Right lobe of liver (tissue), 6 donors: ENCODE measurements at regions not wholly inside any gene's neighbourhood (a gene's known extent, or its start where the extent isn't known, plus 50 kb on each side); places are given as distances from the start of the nearest gene placed in this dataset.

Experiments used
- ATAC-seq, 4 donors: fragments of 200-7000 bp; cut with Tn5 transposase; one replicate each; pipeline ENCODE4 v1.9.1; 2020; ENCODE audit warnings: mild to moderate bottlenecking in 4 of 4, moderate library complexity in 4 of 4
- DNase-seq, 3 donors: peaks; one replicate each; pipeline ENCODE4 v3.0.0-alpha.2; 2020
- H3K27ac ChIP-seq, 3 donors: fragments of 200-600 bp; one replicate each; pipeline ENCODE4 v1.8.0; 2022
- H3K27me3 ChIP-seq, 2 donors: fragments of 200-600 bp; one replicate each; pipeline ENCODE4 v1.8.0; 2022
- H3K36me3 ChIP-seq, 4 donors: fragments of 200-600 bp; sonication (generic) in 1 of 4; one replicate each; pipeline versions ENCODE4 v1.5.1 to v1.8.0; 2017 to 2022; ENCODE audit warnings: control low read depth in 1 of 4
- H3K4me1 ChIP-seq, 4 donors: fragments of 200-600 bp; sonication (generic) in 1 of 4; one replicate each; pipeline versions ENCODE4 v1.5.1 to v1.8.0; 2017 to 2022; ENCODE audit warnings: control low read depth in 1 of 4
- H3K4me3 ChIP-seq, 3 donors: fragments of 200-600 bp; one replicate each; pipeline ENCODE4 v1.8.0; 2022
- H3K9me3 ChIP-seq, 4 donors: fragments of 200-600 bp; sonication (generic) in 1 of 4; one replicate each; pipeline versions ENCODE4 v1.5.1 to v1.8.0; 2017 to 2022; ENCODE audit warnings: control low read depth in 1 of 4
- CTCF ChIP-seq, 4 donors: fragments of 200-600 bp in 3 of 4; fragments of 450-650 bp in 1 of 4; IDR thresholded peaks; one replicate each; pipeline versions ENCODE4 v1.5.1 to v1.8.0; 2016 to 2022; ENCODE audit warnings: antibody characterized with exemption in 4 of 4, mild to moderate bottlenecking in 2 of 4
- POLR2A ChIP-seq: fragments of 450-650 bp; IDR thresholded peaks from one replicate; pipeline ENCODE4 v1.6.1; 2017; ENCODE audit warnings: antibody characterized with exemption, mild to moderate bottlenecking
- WGBS: methylation state at CpG from one replicate; pipeline ENCODE4 v1.1.6; 2018; ENCODE audit warnings: low coverage, low lambda C conversion rate; ENCODE audit not compliant: insufficient coverage; ENCODE audit errors: missing lambda C conversion rate; 5-methylcytosine and 5-hydroxymethylcytosine counted together
- intact Hi-C, 2 donors: fragments of 100-400 bp; cut with DNase I; formaldehyde crosslinking; loops; one replicate each; pipeline versions ENCODE4 v1.11.2 to v1.14.1; 2022
- donor health status: DM: no; HTN: yes; CAD: no.
- donor health status: DM: no; HTN: no; CAD: no.
- donor health status: DM: no; HTN: no; CAD: no.
- donor health status: DM: no; HTN: yes; CAD: no.
- donor health status: DM: no; HTN: yes; CAD: no.

GRCh38 chr9:80968611-80969010 is 720.7 kb downstream of the TLE1 start:
- H3K27ac ChIP-seq: no peak overlapping the region
- H3K9me3 ChIP-seq: no peaks in the 10 kb centered on the region
- no peaks in the 10 kb centered on the region for H3K4me1 ChIP-seq
- DNase-seq (no peak), ATAC-seq (no peak)
- H3K36me3 ChIP-seq: no peaks in the 10 kb centered on the region
- intact Hi-C loops: no loop called here
- 78% methylated on average over 1 of the region's 1 CpG for WGBS
- TF ChIP-seq POLR2A (no peak), CTCF (IDR thresholded peaks at IDR 0.05) (no peak)
- H3K27me3 ChIP-seq: no peaks in the 10 kb centered on the region
- H3K4me3 ChIP-seq: no peak overlapping the region

GRCh38 chr9:80964914-80965313 is 724.4 kb downstream of the TLE1 start:
- DNase-seq (no peak), ATAC-seq (no peak)
- no peak for TF ChIP-seq POLR2A
- TF ChIP-seq CTCF (IDR thresholded peaks at IDR 0.05): no peak
- H3K4me1 ChIP-seq: no peaks in the 10 kb centered on the region
- H3K27ac ChIP-seq: no peak overlapping the region
- no peaks in the 10 kb centered on the region for H3K9me3 ChIP-seq
- no peak overlapping the region for H3K4me3 ChIP-seq
- 43% methylated on average over 2 of the region's 2 CpGs for WGBS
- no peaks in the 10 kb centered on the region for H3K27me3 ChIP-seq
- intact Hi-C loops: no loop called here
- no peaks in the 10 kb centered on the region for H3K36me3 ChIP-seq

- H3K36me3 ChIP-seq: no peaks in the 10 kb centered on the region
- WGBS: 42% methylated on average over 4 of the region's 4 CpGs
- no peak for TF ChIP-seq POLR2A
- no peak for TF ChIP-seq CTCF (IDR thresholded peaks at IDR 0.05)
- H3K27me3 ChIP-seq: no peaks in the 10 kb centered on the region
- intact Hi-C loops: no loop called here
- H3K27ac ChIP-seq: no peak overlapping the region
- H3K4me1 ChIP-seq: no peaks in the 10 kb centered on the region
- H3K9me3 ChIP-seq: no peaks in the 10 kb centered on the region
- no peak for ATAC-seq
- no peak overlapping the region for H3K4me3 ChIP-seq
- DNase-seq: no peak
Measured at GRCh38 chr9:80964374-80964773, 725.0 kb downstream of the TLE1 start.

GRCh38 chr9:80957801-80958200 is 731.5 kb downstream of the TLE1 start:
- no peaks in the 10 kb centered on the region for H3K9me3 ChIP-seq
- no peaks in the 10 kb centered on the region for H3K36me3 ChIP-seq
- H3K27ac ChIP-seq: no peak overlapping the region
- TF ChIP-seq CTCF (IDR thresholded peaks at IDR 0.05) (no peak), POLR2A (no peak)
- no peaks in the 10 kb centered on the region for H3K4me1 ChIP-seq
- H3K4me3 ChIP-seq: no peak overlapping the region
- H3K27me3 ChIP-seq: no peaks in the 10 kb centered on the region
- no peak for DNase-seq
- WGBS: 54% methylated on average over 3 of the region's 3 CpGs
- no peak for ATAC-seq
- intact Hi-C loops: no loop called here

- ATAC-seq (no peak), DNase-seq (no peak)
- TF ChIP-seq POLR2A (no peak), CTCF (IDR thresholded peaks at IDR 0.05) (no peak)
- Histone ChIP-seq H3K27ac (no peak overlapping the region), H3K4me1 (no peaks in the 10 kb centered on the region), H3K4me3 (no peak overlapping the region), H3K9me3 (no peaks in the 10 kb centered on the region), H3K27me3 (no peaks in the 10 kb centered on the region), H3K36me3 (no peaks in the 10 kb centered on the region)
- WGBS: 46% methylated on average over 2 of the region's 2 CpGs
- intact Hi-C loops: no loop called here
Measured at GRCh38 chr9:80954521-80954920, 734.8 kb downstream of the TLE1 start.
